ENCODE measurements at regions not wholly inside any gene's neighbourhood (a gene's known extent, or its start where the extent isn't known, plus 50 kb on each side); places are given as distances from the start of the nearest gene placed in this dataset.
A peak's percentile ranks its signal among the peaks of the same experiment; 100 is the strongest.
"Not testable (repeated sequence)": the region's sequence is repeated elsewhere in the genome, so short reads cannot be mapped to it uniquely, and the experiment has no call there.

- no CpG with 5 or more reads among the region's 6 CpGs for WGBS (ENCODE audit: insufficient coverage, low lambda C conversion rate)
- Histone ChIP-seq H3K27me3 (ENCODE audit: control insufficient read depth, insufficient read depth, low read length) (no peaks in the 10 kb centered on the region), H3K4me3 (ENCODE audit: low read length) (no peak overlapping the region), H3K9me3 (ENCODE audit: control insufficient read depth, low read depth, low read length) (peaks cover 5% of the 10 kb centered on the region), H3K4me1 (ENCODE audit: control insufficient read depth, insufficient read depth, low read length) (no peaks in the 10 kb centered on the region), H3K27ac (ENCODE audit: low read length) (no peak overlapping the region), H3K36me3 (ENCODE audit: control insufficient read depth, insufficient read depth, low read length) (no peaks in the 10 kb centered on the region)
- DNase-seq: peak in 1 of 2 donors; percentile 17
Observed at GRCh38 chr2:39837856-39838453, 58.9 kb upstream of the THUMPD2 start.

- Histone ChIP-seq H3K27me3 (ENCODE audit: control insufficient read depth, insufficient read depth, low read length) (no peaks in the 10 kb centered on the region), H3K4me1 (ENCODE audit: control insufficient read depth, insufficient read depth, low read length) (no peaks in the 10 kb centered on the region), H3K36me3 (ENCODE audit: control insufficient read depth, insufficient read depth, low read length) (no peaks in the 10 kb centered on the region), H3K9me3 (ENCODE audit: control insufficient read depth, low read depth, low read length) (peaks cover 5% of the 10 kb centered on the region), H3K27ac (ENCODE audit: low read length) (no peak overlapping the region), H3K4me3 (ENCODE audit: low read length) (no peak overlapping the region)
- WGBS (ENCODE audit: insufficient coverage, low lambda C conversion rate): 75% methylated on average over 2 of the region's 3 CpGs
- DNase-seq: no peak
Observed at GRCh38 chr2:39836638-39837037, 57.6 kb upstream of the THUMPD2 start.

DNA sequence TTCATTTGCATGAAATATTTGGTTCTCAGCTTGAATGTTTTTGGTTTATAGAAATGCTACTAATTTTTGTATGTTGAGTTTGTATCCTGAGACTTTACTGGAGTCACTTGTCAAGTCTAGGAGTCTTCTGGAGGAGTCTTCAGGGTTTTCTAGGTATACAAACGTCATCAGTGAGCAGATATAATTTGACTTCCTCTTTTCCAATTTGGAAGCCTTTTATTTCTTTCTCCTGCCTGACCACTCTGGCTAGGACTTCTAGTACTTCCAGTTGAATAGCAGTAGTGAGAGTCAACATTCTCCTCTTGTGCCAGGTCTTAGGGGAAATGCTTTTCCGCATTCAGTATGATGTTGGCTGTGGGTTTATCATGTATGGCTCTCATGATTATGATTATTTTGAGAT lies 55.4 kb upstream of the THUMPD2 start:
- Histone ChIP-seq H3K27me3 (ENCODE audit: control insufficient read depth, insufficient read depth, low read length) (no peaks in the 10 kb centered on the region), H3K4me1 (ENCODE audit: control insufficient read depth, insufficient read depth, low read length) (no peaks in the 10 kb centered on the region), H3K4me3 (ENCODE audit: low read length) (no peak overlapping the region), H3K27ac (ENCODE audit: low read length) (no peak overlapping the region), H3K36me3 (ENCODE audit: control insufficient read depth, insufficient read depth, low read length) (no peaks in the 10 kb centered on the region), H3K9me3 (ENCODE audit: control insufficient read depth, low read depth, low read length) (peaks cover 5% of the 10 kb centered on the region)
- no peak for DNase-seq
- WGBS (ENCODE audit: insufficient coverage, low lambda C conversion rate): no CpG with 5 or more reads among the region's 2 CpGs

GRCh38 chr2:39830610-39831009 lies 51.6 kb upstream of the THUMPD2 start:
- no CpG with 5 or more reads among the region's 4 CpGs for WGBS (ENCODE audit: insufficient coverage, low lambda C conversion rate)
- not testable (repeated sequence) for H3K36me3 ChIP-seq (ENCODE audit: control insufficient read depth, insufficient read depth, low read length); H3K4me1 ChIP-seq (ENCODE audit: control insufficient read depth, insufficient read depth, low read length); H3K27me3 ChIP-seq (ENCODE audit: control insufficient read depth, insufficient read depth, low read length); H3K4me3 ChIP-seq (ENCODE audit: low read length); H3K27ac ChIP-seq (ENCODE audit: low read length); DNase-seq; H3K9me3 ChIP-seq (ENCODE audit: control insufficient read depth, low read depth, low read length)
